ENCODE measurements at regions not wholly inside any gene's neighbourhood (a gene's known extent, or its start where the extent isn't known, plus 50 kb on each side); places are given as distances from the start of the nearest gene placed in this dataset.

DNA sequence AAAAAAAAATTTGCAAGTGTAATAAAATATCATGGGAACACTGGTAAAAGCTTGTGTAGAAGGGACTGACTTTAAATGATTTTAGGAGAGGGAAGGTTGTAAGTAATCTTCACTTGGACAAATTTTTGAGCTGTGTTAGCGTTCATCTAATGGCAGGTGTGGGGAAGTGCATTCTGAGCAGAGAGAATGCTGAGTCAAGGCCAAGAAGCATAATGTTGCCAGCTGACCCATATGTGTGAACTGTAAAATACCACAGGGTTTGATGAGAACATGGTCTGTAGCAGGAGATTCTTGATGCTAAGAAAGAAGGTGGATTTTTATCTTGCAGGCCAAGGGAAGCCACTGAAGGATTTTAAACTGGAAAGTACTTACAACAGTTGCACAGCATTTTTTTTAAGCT lies 98.2 kb upstream of the ZNF32 start:
- DNase-seq (ENCODE audit: low read depth): no peak

DNA sequence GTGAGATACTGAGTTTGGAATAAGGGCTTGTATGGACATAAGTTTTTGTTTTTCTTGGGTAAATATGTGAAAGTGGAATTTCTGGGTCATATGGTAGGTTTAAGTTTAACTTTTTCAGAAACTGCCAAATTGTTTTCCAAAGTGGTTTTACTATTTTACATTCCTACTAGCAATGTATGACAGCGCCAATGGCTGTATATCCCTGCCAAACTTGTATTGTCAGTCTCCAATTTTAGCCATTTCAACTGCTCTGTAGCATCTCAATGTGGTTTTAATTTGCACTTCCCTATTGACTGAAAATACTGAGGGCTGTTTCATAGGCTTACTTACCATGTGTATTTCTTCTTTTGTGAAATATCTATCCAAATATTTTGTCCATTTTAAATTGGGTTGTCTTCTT lies 90.5 kb upstream of the ZNF32 start:
- DNase-seq (ENCODE audit: low read depth): peak; percentile 70

DNA sequence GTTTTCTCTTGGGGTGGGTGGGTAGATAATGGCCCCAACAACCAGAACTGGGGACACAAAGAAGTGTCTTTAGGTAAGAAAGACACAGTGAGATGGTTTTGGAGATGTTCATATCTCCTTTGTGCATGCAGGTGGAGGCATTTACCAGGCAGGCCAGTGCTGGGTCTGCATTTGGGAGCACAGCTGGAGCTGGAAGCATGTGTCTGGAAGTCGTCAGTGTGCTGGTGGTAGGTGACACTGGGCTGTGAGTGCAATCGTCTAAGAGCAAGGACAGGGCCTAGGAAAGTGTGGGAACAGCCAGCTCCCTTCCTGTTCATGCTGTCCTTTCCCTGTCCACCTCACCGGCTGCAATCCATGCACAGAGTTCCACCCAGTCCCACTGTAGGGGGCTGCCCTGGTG lies 88.3 kb upstream of the ZNF32 start:
- DNase-seq (ENCODE audit: low read depth): no peak

DNA sequence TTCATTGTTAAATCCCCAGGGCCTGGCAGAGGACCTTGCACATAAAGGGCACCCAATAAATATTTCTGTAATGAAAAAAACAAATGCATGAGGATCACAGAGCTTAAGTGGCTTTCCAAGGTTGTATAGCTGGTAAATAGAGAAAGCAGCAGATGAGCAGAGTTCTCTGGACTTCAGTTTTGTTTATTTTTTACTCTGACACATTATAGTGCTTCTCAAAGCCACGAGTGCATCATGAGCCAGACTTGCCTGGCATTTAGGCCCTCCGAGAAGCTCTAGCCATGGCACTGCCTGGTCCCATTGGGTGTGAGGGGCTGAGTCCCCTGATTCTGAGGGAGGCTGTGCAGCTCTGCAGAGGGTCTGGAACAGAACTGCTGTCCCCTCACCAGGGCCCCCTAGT lies 87.2 kb upstream of the ZNF32 start:
- DNase-seq (ENCODE audit: low read depth): no peak

DNA sequence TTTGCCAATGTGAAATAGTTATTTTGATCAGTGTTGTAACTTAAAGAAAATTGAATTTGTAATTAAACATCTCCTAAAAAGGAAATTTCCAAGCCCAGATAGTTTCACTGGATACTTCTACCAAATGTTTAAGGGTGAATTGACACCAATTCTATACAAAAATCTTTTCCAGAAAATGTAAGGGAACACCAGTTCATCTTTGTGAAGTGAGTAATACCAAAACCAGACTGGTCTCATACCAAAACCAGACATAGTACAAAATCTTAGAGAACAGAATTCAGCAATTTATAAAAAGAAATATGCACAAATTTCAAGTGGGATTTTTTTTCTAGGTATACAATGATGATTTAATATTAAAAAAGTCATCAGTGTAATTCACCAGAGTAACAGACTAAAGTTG lies 86.0 kb upstream of the ZNF32 start:
- no peak for DNase-seq (ENCODE audit: low read depth)

DNA sequence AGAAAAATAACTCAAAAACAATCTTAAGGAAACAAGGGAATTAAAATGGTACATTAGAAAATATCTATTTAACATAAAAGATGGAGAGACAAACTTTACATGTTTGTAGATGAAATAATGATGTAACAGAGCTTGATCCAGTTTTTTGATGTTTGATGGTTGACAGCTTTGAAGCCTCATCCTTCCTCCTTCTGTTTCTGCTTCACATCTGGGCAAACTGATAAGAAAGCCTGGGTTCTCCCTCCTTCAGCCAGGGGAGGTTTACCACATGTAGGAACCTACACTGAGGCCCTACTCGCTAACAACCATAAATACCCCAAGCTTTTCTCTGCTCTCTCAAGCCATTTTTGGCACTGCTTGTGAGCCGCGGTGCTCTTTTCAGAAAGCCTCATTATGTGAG lies 82.8 kb upstream of the ZNF32 start:
- DNase-seq (ENCODE audit: low read depth): no peak

DNA sequence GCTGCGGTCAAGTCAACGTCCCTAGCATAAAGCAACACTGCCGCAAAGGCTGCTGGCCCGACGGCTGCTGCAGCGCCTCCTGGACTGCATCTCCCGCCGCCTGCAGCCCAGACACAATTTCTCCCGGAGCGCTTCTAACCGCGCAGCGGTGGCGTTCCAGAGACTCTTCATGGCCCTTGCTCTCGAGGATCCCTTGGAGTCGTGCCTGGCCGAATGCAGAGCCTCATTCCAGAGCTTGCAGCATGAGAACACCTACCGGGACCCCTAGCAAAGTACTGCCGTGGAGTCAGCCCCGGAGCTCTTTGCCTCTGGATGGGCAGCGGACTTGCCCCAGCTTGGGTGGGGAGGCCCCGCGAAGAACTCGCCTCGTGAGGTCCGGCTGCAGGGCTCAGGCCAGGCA lies 79.7 kb upstream of the ZNF32 start:
- no peak for DNase-seq (ENCODE audit: low read depth)

DNA sequence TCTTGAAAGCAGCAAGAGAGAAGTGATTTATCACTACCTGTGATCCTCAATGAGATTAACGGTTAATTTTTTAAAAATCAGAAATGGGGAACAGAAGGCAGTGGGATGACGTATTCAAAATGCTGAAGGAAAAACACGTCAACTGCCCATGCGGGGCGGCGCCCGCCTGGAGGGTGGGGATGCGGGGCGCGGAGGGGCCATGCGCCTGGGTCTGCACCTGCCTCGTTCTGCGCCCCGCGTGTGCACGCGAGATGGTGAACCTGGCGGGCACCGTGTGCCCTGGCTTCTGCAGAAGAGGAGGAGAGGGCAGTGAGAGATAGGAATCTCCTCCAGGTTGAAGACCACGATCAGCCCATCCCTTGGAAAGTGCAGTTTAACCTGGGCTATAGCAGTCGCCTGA lies 79.3 kb upstream of the ZNF32 start:
- DNase-seq (ENCODE audit: low read depth): no peak

DNA sequence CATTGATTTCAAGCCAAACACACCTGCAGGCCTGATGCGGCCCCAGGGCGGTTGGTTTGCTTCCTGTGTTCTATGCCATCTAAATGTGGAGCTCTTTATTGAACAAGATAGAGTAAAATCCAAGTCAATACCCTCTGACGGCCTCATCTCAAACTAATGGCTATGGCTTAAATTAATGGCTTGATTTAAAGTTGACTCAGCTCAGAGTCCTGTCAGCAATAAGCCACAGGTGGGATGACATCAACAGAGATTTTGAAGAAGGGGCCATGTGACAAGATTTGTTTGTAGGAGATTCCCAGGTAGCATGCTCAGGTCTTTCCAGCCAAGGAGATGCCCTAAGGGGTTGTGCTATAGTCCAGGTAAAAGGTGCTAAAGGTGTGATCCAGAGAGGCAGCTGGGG lies 66.7 kb upstream of the ZNF32 start:
- no peak for DNase-seq (ENCODE audit: low read depth)

DNA sequence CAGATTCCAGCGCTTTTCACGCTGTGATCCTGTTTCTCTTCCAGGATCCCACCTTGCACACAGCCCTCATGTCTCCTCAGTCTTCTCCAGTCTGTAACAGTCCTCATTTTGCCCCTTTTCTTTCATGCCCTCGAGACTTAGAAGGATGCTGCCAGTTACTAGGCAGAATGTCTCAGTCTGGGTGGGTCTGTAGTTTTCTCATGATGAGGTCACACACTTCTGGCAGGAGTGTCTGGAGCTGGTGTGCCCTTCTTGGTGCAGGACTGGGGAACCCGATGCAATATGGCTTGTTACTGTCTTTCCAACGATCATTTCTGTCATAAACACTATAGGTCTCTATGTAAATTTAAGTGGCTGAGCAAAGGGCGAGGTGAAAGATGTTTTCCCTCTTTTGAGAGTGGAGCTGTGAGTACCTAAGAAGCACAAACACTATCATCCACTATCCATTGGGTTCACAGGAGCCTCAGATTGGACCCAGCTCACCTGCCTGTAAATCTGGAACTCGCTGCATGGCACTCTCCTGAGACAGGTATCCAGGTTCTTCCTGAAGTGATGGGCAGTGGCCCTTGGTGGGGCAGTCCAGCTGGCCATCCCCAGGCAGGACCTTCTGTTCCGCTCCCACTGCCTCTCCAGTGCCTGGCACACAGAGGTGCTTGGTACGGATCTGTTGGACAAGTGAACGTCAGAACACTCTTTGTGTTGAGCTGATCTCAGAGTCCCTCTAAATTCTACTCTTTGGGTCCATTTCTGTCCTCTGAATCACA lies 64.3 kb upstream of the ZNF32 start:
- DNase-seq (ENCODE audit: low read depth): no peak

DNA sequence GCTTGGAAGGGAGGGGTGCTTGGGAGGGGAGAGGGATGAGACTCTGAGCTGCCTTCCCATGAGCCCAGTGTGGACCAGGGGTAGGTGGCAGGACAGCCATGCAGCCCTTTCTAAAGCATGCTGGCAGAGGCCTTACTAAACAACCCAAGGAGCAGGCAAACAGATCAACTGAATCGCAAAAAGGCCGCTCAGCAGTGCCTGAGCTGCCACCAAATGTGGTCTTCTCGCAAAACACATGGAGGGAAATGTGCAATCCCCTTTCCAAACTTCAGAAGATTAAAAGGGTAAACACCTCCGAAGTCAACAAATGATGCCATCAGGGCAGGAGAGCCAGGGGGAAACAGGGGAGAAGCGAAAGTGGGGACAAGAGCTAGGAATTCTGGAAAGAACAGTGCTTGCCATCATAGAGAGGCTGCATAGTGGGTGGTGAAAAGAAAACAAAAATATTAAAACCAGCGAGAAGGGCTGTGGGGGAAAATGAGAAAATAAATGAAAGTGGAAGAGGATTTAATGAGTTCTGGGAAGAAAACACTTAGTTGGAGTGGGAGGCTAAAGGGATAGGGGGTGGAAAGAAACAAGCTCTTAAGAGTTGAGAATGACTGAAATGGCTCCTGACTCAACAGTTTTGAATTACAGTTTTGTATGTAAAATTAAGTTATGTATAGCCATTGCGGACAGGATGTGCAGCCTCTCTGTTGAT lies 62.2 kb upstream of the ZNF32 start:
- no peak for DNase-seq (ENCODE audit: low read depth)

DNA sequence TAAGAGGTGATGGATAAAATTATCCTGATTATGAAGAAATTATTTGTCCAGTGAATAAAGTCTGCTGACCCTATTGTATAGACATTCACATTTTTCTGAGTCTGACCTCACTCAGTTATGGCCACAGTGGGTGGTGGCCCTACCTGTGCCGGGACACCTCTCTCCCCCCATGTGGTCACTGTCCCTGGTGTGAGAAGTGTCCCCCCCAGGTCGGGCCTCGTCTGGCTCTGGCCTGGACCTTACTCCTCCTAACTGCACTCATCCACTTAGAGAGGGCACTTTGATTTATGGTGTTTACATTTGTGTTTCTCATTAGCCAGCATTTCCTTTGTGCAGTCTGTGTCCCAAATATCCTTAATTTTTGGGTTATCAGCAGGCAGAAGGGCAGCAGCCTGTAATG lies 59.6 kb upstream of the ZNF32 start:
- no peak for DNase-seq (ENCODE audit: low read depth)

DNA sequence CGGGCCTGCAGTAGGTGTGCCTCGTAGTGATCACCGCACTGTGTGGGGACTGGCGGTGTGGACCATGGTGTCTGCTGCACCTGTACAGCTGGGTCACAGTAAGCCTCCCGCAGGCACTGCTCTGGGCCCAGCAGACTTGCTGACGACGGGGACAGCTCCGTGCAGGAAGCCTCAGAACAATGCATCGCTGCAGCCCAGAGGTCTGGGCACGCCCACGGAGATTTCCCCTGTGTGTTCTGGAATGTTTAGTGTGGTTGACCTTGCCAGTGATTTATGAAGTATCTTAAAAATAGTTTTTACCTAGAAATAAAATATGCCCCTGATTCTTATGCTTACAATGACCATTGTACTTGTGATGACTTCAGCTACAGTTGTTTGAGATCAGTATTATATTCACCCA lies 59.1 kb upstream of the ZNF32 start:
- no peak for DNase-seq (ENCODE audit: low read depth)

DNA sequence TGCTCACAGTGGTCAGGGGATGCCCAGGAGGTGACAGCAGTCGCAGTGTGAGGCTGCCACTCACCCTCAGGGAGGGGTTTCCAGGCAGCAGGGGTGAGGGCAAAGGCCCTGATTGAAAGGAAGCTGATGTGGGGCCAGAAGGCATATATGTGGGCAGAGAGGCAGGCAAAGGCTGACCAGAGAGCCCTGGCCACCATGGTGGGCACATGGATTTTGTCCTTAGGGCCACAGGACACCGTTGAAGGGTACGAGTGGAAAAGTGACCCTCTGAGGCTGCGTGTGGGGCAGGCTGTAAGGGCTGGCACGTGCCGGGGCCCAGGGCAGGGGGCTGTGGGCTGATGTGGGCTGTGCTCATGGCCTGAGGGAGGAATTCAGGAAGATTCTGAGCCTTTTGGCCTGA lies 57.5 kb upstream of the ZNF32 start:
- no peak for DNase-seq (ENCODE audit: low read depth)

DNA sequence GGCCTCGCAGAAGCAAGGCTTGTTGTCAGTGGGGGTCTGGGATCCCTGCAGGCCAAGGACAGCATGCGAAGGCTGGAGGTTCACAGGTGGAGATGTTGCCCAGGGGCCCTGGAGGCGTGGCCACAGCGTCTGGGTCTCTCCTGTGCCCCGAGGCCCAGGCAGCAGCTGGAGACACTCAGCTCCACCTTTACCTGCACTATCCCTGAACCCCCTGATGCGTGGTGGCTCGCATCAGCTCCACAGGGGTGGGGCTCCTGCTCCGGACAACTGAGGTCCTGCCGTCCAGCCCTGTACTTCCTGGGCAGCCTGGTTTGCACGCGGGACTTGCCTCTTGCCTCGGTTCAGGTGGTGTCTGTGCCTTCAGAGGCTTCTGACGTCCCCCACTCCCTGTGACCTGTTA lies 54.6 kb upstream of the ZNF32 start:
- no peak for DNase-seq (ENCODE audit: low read depth)

DNA sequence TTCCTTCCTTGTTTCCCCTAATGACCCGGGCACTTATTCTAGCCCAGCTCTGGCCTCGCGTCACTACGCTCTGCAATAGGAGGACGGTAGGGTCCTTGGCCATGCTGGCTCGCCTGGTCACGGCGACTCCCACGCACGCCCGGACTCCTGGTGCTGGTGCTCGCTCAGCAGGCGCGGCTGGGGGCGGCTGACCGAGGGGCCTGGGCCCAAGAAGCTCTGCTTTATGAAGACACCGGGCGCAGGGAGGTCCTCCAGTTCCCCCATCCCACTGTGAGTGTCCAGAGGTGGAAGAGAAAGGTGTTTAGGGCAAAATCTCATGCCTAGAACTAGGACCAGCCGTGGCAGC lies 54.2 kb upstream of the ZNF32 start:
- no peak for DNase-seq (ENCODE audit: low read depth)

DNA sequence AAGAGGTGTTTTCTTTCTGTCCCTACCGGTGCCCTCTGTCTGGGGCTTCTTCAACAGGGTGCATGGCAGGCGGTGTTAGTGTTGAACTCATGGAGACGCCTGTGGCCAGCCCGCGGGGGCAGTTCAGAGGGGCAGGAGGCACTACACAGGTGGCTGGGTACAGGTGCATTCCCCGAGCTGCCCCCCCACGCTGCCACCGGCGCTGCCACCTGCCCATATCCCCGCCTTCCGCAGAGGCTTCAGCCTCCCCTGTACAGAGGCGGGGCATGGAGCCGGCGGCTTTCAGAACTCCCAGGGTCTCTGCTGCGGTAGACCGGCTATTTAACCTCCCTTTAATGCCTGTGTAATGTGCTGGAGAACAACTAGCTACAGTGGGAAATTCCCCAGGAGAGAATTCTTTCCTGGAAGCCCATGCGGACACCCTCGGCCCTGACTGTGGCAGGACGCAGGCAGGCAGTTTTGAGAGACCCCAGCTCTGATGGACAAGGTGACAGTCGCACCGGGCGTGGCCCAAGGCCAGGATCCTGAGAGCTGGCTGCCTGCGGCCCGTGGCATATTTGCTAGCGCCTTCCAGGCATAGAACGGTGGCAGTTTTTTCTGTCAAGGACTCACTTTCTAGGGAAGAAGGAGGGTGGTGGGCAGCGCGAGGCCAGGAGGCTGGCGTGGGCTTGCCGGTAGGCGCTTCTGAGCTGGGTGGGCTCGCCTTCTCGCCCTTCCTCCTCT lies 53.7 kb upstream of the ZNF32 start:
- no peak for DNase-seq (ENCODE audit: low read depth)

DNA sequence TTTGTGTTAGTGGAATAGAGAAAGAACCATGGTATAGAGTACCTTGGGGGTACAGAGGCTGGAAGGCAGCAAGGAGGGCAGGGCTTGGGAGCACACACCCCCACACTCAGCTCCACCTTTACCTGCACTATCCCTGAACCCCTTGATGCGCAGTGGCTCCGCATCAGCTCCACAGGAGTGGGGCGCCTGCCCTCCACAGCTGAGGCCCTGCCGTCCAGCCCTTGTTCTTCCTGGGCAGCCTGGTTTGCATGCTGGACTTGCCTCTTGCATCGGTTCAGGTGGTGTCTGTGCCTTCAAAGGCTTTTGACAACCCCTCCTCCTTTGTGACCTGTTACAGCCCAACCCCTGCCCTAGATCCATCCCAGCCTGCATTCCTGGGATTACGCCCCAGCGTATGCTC lies 52.6 kb upstream of the ZNF32 start:
- DNase-seq (ENCODE audit: low read depth): no peak

DNA sequence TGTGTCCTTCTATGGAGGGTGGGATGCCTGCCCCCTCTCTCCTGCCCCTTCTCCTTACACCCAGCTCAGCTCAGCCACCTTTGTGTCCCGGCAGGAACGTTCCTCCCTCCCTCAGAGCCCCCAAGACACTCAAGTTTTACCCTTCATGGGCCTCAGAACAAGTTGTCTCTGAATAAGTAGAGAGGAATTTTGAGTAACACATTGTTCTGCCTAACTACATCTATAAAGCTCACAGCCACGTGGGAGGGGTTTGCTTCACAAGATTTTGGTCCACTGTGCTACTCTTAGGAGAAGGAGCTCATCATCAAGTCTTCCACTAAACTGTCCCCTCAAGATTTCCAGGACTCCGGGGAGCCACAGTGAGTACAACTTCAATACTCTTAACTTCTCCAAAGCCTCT lies 51.6 kb upstream of the ZNF32 start:
- DNase-seq (ENCODE audit: low read depth): no peak

DNA sequence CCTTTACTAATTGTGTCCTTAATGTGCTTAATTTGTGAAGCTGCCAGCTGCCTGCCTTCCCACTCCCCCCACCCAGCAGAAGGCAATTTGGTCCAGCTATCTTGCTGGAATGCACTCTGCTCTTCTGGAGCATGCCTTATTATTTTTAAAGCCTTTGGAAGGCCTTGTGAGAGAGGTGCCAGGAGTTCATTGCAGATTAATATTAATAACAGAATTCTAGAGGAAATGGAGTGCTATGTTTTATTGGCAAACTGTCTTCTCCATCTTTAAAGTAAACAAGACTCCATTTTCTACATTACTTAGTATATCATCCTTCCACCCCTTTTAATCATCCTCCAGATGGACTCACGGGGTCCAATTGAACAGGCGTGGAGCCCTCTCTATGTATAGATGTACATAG lies 50.8 kb upstream of the ZNF32 start:
- DNase-seq (ENCODE audit: low read depth): no peak
